HG03571 (cell line): ENCODE measurements at regions not wholly inside any gene's neighbourhood (a gene's known extent, or its start where the extent isn't known, plus 50 kb on each side); places are given as distances from the start of the nearest gene placed in this dataset.

Source experiments
- ATAC-seq: cut with Tn5 transposase; IDR thresholded peaks from one replicate; pipeline ENCODE4 v1.9.1; 2021; ENCODE audit not compliant: unreplicated experiment

DNA sequence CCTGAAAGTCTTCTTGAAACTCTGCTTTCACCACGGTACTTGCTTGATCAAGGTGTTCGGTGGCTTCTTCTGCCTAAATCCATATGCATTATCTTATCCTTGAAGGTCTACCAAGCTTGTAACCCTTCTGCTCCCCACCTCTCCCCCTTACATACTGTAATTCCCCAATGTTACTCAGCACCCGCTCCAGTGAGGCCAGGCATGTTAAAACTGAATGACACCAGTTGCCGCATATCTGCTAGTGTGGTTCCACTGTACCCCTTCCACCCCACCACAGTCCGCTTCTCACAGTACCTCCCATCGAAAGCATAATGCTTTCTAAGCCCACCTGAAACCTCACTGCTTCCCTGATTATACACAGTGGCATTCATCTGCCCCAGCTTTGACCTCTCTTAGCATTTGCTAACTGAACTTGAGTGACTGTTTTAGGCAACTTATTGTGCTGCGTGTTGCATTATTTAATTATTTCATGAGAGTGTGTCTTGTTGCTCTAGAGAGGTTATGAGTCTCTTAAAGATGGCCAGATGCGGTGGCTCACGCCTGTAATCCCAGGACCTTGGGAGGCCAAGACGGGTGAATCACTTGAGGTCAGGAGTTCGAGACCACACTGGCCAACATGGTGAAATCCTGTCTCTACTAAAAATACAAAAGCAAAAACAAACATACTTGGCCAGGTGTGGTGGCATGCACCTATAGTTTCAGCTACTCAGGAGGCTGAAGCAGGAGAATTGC is 87.6 kb upstream of the MBNL2 start:
- no peak for ATAC-seq

DNA sequence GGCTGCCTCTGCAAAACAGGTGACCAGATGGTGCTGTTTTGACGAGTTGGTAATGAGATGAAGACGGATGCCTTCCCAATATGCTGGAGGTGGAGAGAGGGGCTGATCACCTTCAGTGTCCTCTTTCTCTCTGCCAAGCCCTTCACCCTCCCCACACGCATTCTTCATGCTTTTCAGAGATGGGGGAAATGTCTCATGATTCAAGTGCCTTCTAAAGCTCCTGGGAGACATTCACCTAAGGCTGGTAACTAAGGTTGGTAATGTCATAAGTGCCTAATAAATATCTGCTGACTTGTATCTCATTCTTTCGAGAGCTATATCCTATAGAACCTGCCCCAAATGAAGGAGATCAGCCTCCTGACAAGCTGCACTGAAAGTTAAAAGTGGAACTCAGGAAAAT is 86.2 kb upstream of the MBNL2 start:
- ATAC-seq: no peak

DNA sequence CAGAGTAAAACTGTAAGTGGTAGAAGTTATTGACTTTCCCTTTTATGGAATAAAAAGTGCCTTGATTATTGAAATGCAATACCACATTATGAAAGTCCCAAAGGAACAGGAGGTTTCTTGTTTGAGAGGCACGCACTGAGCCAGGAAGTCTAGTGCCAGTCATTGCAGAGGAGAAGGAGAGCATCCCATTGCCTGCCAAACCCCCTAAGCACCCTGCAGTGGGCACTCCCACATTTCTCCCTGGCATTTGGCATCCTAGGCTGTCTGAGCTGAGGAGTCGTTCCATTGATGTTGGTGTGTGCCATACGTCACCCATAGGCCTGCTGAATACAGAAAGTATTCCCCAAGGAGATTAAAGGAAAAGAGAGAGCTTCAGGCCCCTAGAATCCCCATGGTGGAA is 85.7 kb upstream of the MBNL2 start:
- no peak for ATAC-seq

DNA sequence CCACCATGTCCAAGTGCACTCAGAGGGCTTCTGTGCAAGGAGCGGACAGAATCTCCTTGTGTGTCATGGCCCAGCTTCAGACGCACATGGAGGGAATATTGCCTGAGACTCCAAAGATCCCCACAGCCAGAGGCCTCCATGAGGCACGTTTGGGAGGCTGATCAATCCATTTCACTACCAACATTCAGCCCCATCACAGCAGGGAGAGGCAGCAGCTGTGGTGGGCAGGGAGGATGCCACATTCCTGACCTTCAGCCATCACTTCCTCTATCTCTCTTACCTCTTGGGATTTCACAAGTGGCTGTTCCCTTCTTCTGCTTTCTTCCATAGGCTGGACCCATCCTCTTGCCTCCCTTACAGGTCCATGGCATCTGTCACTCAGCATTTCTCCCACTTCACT is 82.4 kb upstream of the MBNL2 start:
- ATAC-seq: no peak

DNA sequence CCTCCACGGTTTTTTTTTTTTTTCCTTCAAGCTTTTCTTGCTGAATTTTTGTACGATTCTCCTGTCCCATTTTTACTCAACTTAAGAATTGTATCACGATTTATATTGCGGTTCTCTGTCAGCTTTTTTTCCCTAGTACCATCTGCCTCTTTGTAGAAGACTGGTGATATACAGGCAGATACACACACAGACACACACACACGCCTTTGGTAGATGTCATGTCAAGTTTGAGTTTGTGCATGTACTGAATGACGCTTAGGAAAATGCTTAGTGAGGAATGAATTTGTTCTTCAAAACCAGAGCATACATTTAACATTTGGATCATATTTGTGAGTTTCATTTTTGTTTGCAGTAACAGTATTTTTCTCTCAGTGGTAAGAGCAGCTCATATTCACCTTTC is 82.0 kb upstream of the MBNL2 start:
- no peak for ATAC-seq

DNA sequence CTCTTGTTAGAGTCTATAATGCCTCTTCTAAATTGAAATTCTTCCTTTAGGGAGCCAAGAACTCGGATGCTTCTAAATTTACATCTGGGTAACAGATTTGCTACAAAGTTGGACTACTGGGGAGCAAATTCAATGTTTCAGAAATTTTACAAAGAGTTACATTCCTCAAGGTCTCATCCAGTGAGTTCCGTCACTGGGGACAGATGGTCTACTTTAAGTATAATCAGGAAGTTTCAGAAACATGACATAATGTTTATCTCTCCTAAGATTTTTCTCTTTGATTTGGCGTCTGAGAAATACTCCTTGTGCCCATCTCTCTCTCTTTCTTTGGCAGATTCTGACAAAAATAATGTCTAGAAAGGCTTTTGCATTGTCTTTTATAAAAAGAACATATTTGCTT is 81.5 kb upstream of the MBNL2 start:
- no peak for ATAC-seq

DNA sequence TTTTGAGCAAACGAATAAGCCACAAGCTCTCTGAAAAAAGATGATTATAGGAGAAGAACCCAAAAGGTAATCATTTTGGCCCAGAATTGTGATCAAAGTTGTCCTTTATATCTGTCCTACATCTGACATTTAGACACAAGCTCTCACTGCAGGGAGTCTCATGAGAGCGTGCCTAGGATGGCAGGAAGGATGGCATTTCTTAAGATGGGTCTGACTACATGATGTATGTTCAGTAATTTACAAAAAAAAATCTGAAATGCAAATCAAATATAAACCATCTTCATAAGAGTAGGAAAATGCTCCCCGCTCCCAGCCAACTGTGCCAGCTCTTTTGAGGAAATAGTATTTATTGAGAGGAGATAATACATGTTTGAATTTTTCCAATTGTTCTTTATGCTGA is 81.0 kb upstream of the MBNL2 start:
- ATAC-seq: no peak

DNA sequence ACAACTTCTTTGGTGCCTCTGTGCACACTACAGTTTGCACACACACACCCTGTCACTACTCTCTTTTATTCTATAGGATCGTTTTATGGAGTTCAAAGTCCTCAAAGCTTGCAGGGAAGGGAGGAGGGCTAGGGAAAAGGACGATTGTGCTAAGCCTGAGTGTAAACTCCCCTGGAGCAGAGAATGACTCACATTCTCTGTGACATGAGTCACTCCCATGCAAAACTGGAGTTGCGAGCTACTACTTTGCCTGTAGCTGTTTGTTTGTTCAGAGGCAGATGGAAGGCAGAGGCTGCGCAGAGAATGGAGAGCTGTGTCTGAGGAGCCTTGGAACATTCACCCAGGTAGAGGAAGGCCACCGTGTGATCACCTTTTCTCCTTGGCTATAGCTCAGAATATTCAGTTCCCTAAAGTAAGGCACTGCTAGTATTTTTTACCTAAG is 80.5 kb upstream of the MBNL2 start:
- ATAC-seq: peak; percentile 74

DNA sequence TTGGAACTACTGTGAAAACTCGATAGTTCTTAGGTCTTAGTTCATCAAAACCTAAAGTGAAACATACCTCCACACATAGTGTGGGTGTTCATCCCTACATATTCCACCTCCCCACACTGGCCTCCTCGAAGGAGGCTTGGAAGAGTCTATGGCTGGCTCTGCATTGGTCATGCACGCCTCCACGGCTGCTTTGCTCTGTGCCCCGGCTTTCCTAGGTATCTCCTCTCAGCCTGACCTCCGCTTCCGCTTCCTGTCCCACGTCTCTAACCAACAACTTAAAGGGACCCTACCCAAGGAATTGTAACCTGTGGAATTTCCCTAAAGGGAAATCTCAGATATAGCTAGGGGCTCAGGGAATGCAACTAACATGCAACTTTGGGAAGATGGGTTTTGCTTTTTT is 79.7 kb upstream of the MBNL2 start:
- no peak for ATAC-seq

DNA sequence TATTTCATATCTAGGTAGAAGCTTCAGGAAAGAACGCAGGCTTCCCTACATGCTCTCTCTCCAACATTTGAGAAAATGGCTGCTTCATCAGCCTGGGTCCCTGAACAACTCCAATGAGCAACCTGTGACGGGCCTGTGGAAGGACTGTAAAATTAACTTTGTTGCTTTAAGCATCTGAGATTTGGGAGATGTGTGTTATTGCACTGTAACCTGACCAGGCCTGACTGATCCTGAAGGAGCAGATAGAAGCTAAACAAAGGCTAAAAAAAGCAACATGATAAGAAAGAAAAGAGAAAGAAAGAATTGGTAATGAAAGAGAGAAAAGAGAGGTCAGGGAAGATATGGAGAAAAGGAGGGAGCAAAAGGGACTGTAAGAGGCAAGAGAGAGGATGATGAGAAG is 77.1 kb upstream of the MBNL2 start:
- ATAC-seq: no peak

DNA sequence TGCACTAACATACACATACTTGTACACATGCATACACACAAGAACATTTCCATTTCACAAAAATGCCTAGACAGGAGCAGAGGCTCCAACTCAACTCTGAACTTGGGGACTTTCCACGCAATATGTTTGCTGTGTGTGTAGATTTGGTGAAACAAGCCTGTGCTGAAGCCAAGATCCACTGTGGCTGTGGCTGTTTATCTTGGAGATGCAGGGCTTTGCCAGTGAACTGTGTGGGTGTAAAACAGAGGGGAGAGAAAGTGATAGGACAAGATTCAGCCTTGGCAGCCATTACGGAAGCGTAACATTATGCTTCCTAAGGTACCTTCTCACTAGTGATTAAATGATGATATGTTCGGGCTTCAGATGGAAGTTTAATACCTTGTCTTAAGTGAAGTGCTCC is 73.2 kb upstream of the MBNL2 start:
- no peak for ATAC-seq

DNA sequence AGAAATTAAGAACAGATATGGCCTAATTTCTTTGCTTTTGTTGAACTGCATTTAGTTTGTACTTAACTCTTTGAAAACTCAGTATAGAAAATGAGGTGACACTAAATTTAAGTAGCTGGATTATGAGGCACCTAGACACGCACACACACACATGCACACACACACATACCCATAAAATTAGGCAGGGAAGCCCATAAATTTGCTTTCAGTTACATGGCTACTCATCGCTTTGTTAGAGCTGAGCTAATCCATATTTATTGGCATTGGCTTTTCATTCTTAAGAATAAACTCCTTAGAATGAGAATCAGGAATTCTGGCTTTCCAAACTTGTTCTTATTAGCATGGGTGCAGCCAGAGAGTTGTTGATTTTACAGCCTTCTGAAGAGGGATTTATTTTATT is 61.7 kb upstream of the MBNL2 start:
- ATAC-seq: no peak

DNA sequence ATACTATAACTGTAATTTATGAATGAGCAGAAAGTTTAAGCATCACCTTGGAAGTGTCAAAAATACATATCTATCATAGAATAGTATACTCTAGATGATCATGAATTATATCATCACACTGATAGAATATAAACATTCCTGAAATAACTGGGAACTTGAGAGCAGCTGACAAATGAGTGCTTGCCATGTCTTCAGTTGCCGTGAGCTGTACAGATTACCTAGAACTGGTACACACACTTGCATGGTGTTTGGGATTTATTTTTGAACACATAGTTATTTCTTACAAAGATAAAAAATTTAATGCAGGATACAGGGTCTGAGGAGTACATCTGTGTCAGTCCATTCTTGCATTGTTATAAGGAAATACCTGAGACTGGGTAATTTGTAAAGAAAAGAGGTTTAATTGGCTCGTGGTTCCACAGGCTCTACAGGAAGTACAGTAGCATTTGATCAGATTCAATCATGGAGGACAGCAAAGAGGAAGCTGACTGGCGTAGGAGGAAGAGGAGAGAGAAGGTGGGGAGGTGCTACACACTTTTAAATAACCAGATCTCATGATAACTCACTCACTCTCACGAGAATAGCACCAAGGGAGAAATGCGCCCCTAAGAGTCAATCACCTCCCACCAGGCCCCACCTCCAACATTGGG is 60.4 kb upstream of the MBNL2 start:
- no peak for ATAC-seq

DNA sequence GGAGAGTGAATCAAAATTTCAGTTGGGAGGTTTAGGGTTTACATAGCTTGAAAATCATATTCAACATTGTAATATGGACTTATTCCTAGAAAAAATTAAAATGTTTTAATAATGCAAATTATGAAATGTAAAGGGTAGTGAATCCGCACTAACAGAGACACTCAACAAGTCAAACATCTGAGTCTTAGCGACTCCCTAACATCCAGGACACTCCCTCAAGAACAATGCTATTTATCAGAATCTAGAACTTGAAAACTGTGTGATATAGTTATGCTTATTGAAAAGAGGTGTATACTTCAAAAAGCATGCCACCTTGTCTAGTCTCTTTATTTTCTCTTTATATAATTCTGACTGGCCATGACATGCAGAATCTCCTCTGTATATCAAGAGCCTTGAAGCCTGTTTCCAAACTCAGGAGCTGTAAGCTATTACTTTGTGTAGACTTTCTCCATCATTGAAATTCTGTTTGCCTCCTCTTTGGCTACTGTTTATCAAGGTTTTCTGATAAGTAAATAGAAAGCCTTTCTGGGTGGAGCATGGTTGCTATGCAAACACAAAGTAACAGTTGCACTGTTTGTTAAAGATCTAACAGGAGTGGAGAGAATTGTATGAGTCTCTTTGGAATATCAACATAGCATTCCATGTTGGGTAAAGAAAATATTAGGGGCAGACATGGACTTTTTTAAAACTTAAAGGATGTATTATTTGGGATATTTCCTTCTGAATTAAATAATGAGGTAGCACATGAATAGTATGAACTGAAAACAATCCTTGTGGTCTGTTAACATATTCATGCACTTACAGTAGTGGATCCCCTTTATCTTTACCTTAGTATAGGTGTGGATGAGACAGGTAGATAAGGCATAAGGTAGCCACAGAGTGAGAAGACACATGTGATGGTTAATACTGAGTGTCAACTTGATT is 56.4 kb upstream of the MBNL2 start:
- no peak for ATAC-seq

DNA sequence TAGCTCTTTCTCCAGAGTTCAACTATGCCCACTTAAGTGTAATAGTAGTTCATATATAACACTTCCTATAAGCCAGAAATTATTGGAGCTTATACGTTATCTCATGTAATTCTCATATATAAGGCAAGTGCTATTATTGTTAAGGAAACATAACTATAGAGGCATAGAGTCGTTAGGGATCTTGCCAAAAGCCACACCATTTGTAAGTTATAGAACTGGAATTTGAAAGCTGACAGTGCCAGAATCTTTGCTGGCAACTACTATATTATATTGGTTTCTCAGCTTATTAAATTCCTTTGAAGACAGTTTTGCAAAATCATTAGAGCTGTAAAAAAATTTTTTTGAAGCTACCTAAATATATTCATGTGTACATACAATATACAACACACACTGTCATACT is 51.0 kb upstream of the MBNL2 start:
- no peak for ATAC-seq
